ENCODE measurements at regions not wholly inside any gene's neighbourhood (a gene's known extent, or its start where the extent isn't known, plus 50 kb on each side); places are given as distances from the start of the nearest gene placed in this dataset.

DNA sequence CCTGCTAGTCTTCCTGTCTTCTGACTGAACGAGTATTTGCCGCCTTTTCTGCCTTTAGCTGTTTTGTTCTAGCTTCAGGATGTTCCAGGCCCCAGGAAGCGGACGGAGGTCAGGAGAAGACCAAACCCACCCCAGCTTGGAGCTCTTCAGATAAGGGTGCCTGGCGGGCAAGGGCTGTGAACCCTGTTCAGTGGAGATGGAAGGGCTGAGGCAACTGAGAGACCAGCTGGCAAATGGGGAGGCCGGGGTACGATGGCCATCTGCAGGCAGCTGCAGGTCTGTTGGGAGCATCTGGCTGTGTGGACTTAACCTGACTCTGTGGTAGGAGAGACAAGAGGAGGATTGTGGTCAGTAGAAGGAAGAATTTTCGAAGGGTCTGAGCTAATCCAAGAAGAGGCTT lies 95.6 kb downstream of the CHST1 start:
- no peak for TF ChIP-seq CTCF (IDR thresholded peaks at IDR 0.05)
- no peak for TF ChIP-seq EZH2 (IDR thresholded peaks at IDR 0.05)
- no peak for TF ChIP-seq EZH2phosphoT487 (IDR thresholded peaks at IDR 0.05)

Measured in neural progenitor cell (in vitro differentiated cells).